ENCODE measurements at regions not wholly inside any gene's neighbourhood (a gene's known extent, or its start where the extent isn't known, plus 50 kb on each side); places are given as distances from the start of the nearest gene placed in this dataset.

GRCh38 chr5:162916368-162916767, 521.0 kb upstream of the CCNG1 start:
- TF ChIP-seq KAT7 (CRISPR knock-in tag; IDR thresholded peaks at IDR 0.05; ENCODE audit: borderline replicate concordance) = no peak
- no peak for TF ChIP-seq CTCF (IDR thresholded peaks at IDR 0.05)
- TF ChIP-seq USF2 (CRISPR knock-in tag; IDR thresholded peaks at IDR 0.05) = no peak
- TF ChIP-seq SMAD3 (CRISPR knock-in tag; IDR thresholded peaks at IDR 0.05; ENCODE audit: borderline replicate concordance) = no peak
- TF ChIP-seq, protein P1, sequence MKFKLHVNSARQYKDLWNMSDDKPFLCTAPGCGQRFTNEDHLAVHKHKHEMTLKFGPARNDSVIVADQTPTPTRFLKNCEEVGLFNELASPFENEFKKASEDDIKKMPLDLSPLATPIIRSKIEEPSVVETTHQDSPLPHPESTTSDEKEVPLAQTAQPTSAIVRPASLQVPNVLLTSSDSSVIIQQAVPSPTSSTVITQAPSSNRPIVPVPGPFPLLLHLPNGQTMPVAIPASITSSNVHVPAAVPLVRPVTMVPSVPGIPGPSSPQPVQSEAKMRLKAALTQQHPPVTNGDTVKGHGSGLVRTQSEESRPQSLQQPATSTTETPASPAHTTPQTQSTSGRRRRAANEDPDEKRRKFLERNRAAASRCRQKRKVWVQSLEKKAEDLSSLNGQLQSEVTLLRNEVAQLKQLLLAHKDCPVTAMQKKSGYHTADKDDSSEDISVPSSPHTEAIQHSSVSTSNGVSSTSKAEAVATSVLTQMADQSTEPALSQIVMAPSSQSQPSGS (CRISPR knock-in tag; IDR thresholded peaks at IDR 0.05; ENCODE audit: borderline replicate concordance, low read depth) = no peak
- TF ChIP-seq FOXK1 (CRISPR knock-in tag; IDR thresholded peaks at IDR 0.05) = no peak
- TF ChIP-seq CREM (CRISPR knock-in tag; IDR thresholded peaks at IDR 0.05) = no peak
- TF ChIP-seq, protein P2, sequence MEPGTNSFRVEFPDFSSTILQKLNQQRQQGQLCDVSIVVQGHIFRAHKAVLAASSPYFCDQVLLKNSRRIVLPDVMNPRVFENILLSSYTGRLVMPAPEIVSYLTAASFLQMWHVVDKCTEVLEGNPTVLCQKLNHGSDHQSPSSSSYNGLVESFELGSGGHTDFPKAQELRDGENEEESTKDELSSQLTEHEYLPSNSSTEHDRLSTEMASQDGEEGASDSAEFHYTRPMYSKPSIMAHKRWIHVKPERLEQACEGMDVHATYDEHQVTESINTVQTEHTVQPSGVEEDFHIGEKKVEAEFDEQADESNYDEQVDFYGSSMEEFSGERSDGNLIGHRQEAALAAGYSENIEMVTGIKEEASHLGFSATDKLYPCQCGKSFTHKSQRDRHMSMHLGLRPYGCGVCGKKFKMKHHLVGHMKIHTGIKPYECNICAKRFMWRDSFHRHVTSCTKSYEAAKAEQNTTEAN (CRISPR knock-in tag; IDR thresholded peaks at IDR 0.05) = no peak
- no peak for TF ChIP-seq NR2C2 (CRISPR knock-in tag; IDR thresholded peaks at IDR 0.05)
- TF ChIP-seq ATF6 (CRISPR knock-in tag; IDR thresholded peaks at IDR 0.05) = no peak

Data from WTC11 (cell line).